Stomach (tissue), 8 donors: ENCODE measurements at regions not wholly inside any gene's neighbourhood (a gene's known extent, or its start where the extent isn't known, plus 50 kb on each side); places are given as distances from the start of the nearest gene placed in this dataset.

Experiments used
- DNase-seq, 2 donors: peaks; one replicate each; pipeline versions ENCODE4 v3.0.0 to v3.0.0-alpha.2; 2013 to 2019
- H3K27ac ChIP-seq, 5 donors: fragments of 200-600 bp in 4 of 5; sonication (generic) in 4 of 5; one replicate each; pipeline ENCODE4 v1.5.1; 2013 to 2019; ENCODE audit warnings: mild to moderate bottlenecking in 1 of 5, moderate library complexity in 1 of 5
- H3K27me3 ChIP-seq, 3 donors: fragments of 200-600 bp; sonication (generic); one replicate each; pipeline ENCODE4 v1.5.1; 2017 to 2019; ENCODE audit warnings: mixed run types in 1 of 3
- H3K36me3 ChIP-seq, 4 donors: fragments of 200-600 bp; sonication (generic); 1 replicate in 3 of 4; 2 replicates in 1 of 4; pipeline ENCODE4 v1.5.1; 2016 to 2019
- H3K4me1 ChIP-seq, 4 donors: fragments of 200-600 bp; sonication (generic); one replicate each; pipeline ENCODE4 v1.5.1; 2016 to 2019
- H3K4me3 ChIP-seq, 4 donors: fragments of 200-600 bp; sonication (generic) in 3 of 4; one replicate each; pipeline ENCODE4 v1.5.1; 2016 to 2019; ENCODE audit warnings: mild to moderate bottlenecking in 1 of 4
- H3K9me3 ChIP-seq, 4 donors: fragments of 200-600 bp; sonication (generic); one replicate each; pipeline ENCODE4 v1.5.1; 2016 to 2019
- CTCF ChIP-seq, 7 experiments: fragments of 450-650 bp in 4 of 7; fragments of 200-600 bp in 3 of 7; sonication (generic) in 3 of 7; IDR thresholded peaks; one replicate each; pipeline ENCODE4 v1.5.1; 2016 to 2019; ENCODE audit warnings: antibody characterized with exemption in 7 of 7, control low read depth in 2 of 7, mild to moderate bottlenecking in 1 of 7
- EP300 ChIP-seq: sonication (generic); formaldehyde crosslinking; IDR thresholded peaks from one replicate; pipeline ENCODE4 v1.6.1; 2017; ENCODE audit warnings: antibody characterized with exemption
- POLR2A ChIP-seq, 4 donors: fragments of 450-650 bp; IDR thresholded peaks; one replicate each; pipeline ENCODE4 v1.6.1; 2016; ENCODE audit warnings: antibody characterized with exemption in 4 of 4, control low read depth in 2 of 4, mild to moderate bottlenecking in 1 of 4, moderate library complexity in 1 of 4
- POLR2AphosphoS5 ChIP-seq, 3 donors: sonication (generic); formaldehyde crosslinking; IDR thresholded peaks; one replicate each; pipeline ENCODE4 v1.6.1; 2016; ENCODE audit warnings: antibody characterized with exemption in 3 of 3
- WGBS, 5 donors: extraction: QIAGEN DNeasy Blood & Tissue Kit in 3 of 5; methylation state at CpG; one replicate each; pipeline versions ENCODE4 v1.1.5 to v1.1.7; 2013 to 2018; 5-methylcytosine and 5-hydroxymethylcytosine counted together
- intact Hi-C: fragments of 100-400 bp; cut with DNase I; formaldehyde crosslinking; loops from one replicate; pipeline ENCODE4 v1.15.1; 2023; ENCODE audit warnings: low total_unique reads
- donor health status: healthy with polysubstance abuse.
- donor health status: Bipolar disorder and iron deficiency.
- donor health status: healthy.

DNA sequence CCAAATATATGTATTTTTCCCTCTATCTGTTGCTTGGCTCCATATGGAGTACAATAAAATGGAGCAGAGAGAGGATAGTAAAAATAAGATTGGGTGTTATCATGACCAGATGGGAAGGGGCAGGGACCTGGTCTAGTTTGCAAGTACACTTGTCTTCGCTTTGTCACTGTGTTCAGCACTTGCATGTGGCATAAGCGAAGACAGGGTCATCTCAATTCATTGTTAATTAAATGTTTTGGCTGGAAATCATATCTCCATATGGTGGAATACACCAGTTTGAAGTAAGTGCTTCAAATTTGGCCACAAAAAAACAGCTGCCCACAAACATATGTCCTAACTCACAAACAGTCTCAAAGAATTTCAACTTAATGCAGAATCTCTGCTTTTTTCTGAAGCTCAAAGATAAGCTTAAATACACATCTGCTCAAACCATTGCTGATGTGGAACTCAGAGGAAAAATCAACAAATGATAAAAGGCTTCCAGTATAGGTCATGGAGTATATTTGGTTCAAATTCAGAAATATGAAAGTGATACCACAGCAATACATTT is 865.4 kb downstream of the TLE4 start:
- H3K36me3 ChIP-seq: no peaks in the 10 kb centered on the region
- no peaks in the 10 kb centered on the region for H3K4me1 ChIP-seq
- H3K9me3 ChIP-seq: no peaks in the 10 kb centered on the region
- no peak overlapping the region for H3K4me3 ChIP-seq
- 80 to 89% (median 82%) methylated on average over 2 of the region's 2 CpGs for WGBS, 5 donors
- TF ChIP-seq CTCF (IDR thresholded peaks at IDR 0.05) (no peak), POLR2AphosphoS5 (IDR thresholded peaks at IDR 0.05) (no peak), EP300 (no peak), POLR2A (IDR thresholded peaks at IDR 0.05) (no peak)
- intact Hi-C loops: no loop called here
- H3K27me3 ChIP-seq: no peaks in the 10 kb centered on the region
- no peak overlapping the region for H3K27ac ChIP-seq
- no peak for DNase-seq

GRCh38 chr9:80435591-80435990 is 863.8 kb downstream of the TLE4 start:
- H3K36me3 ChIP-seq: no peaks in the 10 kb centered on the region
- no peak for TF ChIP-seq POLR2A (IDR thresholded peaks at IDR 0.05)
- TF ChIP-seq EP300: no peak
- TF ChIP-seq CTCF (IDR thresholded peaks at IDR 0.05): no peak
- intact Hi-C loops: no loop called here
- 63 to 80% (median 66%) methylated on average over 3 of the region's 3 CpGs for WGBS, 5 donors
- H3K27me3 ChIP-seq: no peaks in the 10 kb centered on the region
- H3K4me1 ChIP-seq: no peaks in the 10 kb centered on the region
- no peak overlapping the region for H3K27ac ChIP-seq
- DNase-seq: no peak
- H3K9me3 ChIP-seq: no peaks in the 10 kb centered on the region
- H3K4me3 ChIP-seq: no peak overlapping the region

GRCh38 chr9:80426992-80427391 is 855.2 kb downstream of the TLE4 start:
- DNase-seq: no peak
- Histone ChIP-seq H3K4me1 (no peaks in the 10 kb centered on the region), H3K9me3 (no peaks in the 10 kb centered on the region), H3K27ac (no peak overlapping the region), H3K36me3 (no peaks in the 10 kb centered on the region), H3K4me3 (no peak overlapping the region), H3K27me3 (no peaks in the 10 kb centered on the region)
- 93 to 98% (median 94%) methylated on average over 1 of the region's 1 CpG for WGBS, 5 donors
- intact Hi-C loops: no loop called here
- TF ChIP-seq POLR2A (IDR thresholded peaks at IDR 0.05) (no peak), POLR2AphosphoS5 (IDR thresholded peaks at IDR 0.05) (no peak), EP300 (no peak), CTCF (IDR thresholded peaks at IDR 0.05) (no peak)

- H3K27me3 ChIP-seq: no peaks in the 10 kb centered on the region
- no peak overlapping the region for H3K27ac ChIP-seq
- TF ChIP-seq POLR2AphosphoS5 (IDR thresholded peaks at IDR 0.05) (no peak), POLR2A (IDR thresholded peaks at IDR 0.05) (no peak), CTCF (IDR thresholded peaks at IDR 0.05) (no peak), EP300 (no peak)
- H3K4me3 ChIP-seq: no peak overlapping the region
- H3K36me3 ChIP-seq: no peaks in the 10 kb centered on the region
- DNase-seq: no peak
- H3K9me3 ChIP-seq: peaks cover 0 to 57% (median 25%) of the 10 kb centered on the region in 4 donors
- intact Hi-C loops: no loop called here
- no peaks in the 10 kb centered on the region for H3K4me1 ChIP-seq
These were observed 845.5 kb downstream of the TLE4 start for GRCh38 chr9:80417211-80417773.
